Colonic mucosa (tissue), 4 donors: ENCODE measurements at regions not wholly inside any gene's neighbourhood (a gene's known extent, or its start where the extent isn't known, plus 50 kb on each side); places are given as distances from the start of the nearest gene placed in this dataset.
A peak's percentile ranks its signal among the peaks of the same experiment; 100 is the strongest.

ENCODE experiments used
- DNase-seq: peaks from one replicate; pipeline ENCODE4 v3.0.0-alpha.2; 2020
- H3K27ac ChIP-seq: fragments of 200-600 bp; one replicate; pipeline ENCODE4 v1.8.0; 2021
- H3K27me3 ChIP-seq: fragments of 200-600 bp; one replicate; pipeline ENCODE4 v1.8.0; 2021
- H3K36me3 ChIP-seq: fragments of 200-600 bp; one replicate; pipeline ENCODE4 v1.8.0; 2021
- H3K4me1 ChIP-seq: fragments of 200-600 bp; one replicate; pipeline ENCODE4 v1.8.0; 2021; ENCODE audit warnings: mild to moderate bottlenecking
- H3K4me3 ChIP-seq: fragments of 200-600 bp; one replicate; pipeline ENCODE4 v1.8.0; 2021
- H3K9ac ChIP-seq, 2 donors: one replicate each; pipeline ENCODE4 v1.7.0; 2013; ENCODE audit warnings: control low read depth in 2 of 2, low read depth in 2 of 2, low read length in 2 of 2
- H3K9me3 ChIP-seq: fragments of 200-600 bp; one replicate; pipeline ENCODE4 v1.8.0; 2021
- CTCF ChIP-seq: fragments of 200-600 bp; IDR thresholded peaks from one replicate; pipeline ENCODE4 v1.8.0; 2022; ENCODE audit warnings: antibody characterized with exemption, mild to moderate bottlenecking
- intact Hi-C: fragments of 100-400 bp; cut with DNase I; formaldehyde crosslinking; loops from one replicate; pipeline ENCODE4 v1.14.1; 2022
- donor health status: healthy.
- donor health status: DM: no; HTN: no; CAD: no.
- donor health status: DM: no; HTN: no; CAD: no.

GRCh38 chr18:47750889-47751423 is 179.5 kb downstream of the SMAD2 start:
- intact Hi-C loops, result loop anchor here (5.0 kb wide), 1 partner anchor 649 kb away; no protein-coding TSS in a partner anchor
- no peaks in the 10 kb centered on the region for H3K9me3 ChIP-seq
- H3K27ac ChIP-seq, result no peak overlapping the region
- no peak overlapping the region for H3K4me3 ChIP-seq
- H3K36me3 ChIP-seq, result no peaks in the 10 kb centered on the region
- no peak overlapping the region for H3K9ac ChIP-seq
- no peak for TF ChIP-seq CTCF
- no peak for DNase-seq
- no peaks in the 10 kb centered on the region for H3K4me1 ChIP-seq
- H3K27me3 ChIP-seq, result no peaks in the 10 kb centered on the region

DNA sequence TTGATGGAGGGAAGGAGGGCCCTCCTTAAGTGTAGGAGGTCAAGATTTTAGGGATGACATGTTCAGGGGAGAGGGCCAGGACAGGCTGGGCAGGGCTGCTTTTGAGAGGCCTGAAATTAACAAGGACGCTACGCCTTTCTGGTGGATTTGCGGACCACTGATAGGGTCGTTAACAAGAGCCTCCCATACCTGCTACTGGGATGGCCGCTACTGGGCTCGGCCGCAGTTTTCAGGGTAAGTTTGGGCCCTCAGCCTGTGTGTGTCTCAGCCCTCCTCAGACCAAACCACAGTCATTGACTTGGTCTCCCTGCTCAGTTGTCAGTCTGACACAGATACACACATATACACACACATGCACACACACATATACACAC is 180.9 kb downstream of the SMAD2 start:
- H3K27ac ChIP-seq, result no peak overlapping the region
- intact Hi-C loops, result loop anchor here (1.0 to 5.0 kb wide), 3 partner anchors 153 to 537 kb away; no protein-coding TSS in a partner anchor
- DNase-seq, result no peak

DNA sequence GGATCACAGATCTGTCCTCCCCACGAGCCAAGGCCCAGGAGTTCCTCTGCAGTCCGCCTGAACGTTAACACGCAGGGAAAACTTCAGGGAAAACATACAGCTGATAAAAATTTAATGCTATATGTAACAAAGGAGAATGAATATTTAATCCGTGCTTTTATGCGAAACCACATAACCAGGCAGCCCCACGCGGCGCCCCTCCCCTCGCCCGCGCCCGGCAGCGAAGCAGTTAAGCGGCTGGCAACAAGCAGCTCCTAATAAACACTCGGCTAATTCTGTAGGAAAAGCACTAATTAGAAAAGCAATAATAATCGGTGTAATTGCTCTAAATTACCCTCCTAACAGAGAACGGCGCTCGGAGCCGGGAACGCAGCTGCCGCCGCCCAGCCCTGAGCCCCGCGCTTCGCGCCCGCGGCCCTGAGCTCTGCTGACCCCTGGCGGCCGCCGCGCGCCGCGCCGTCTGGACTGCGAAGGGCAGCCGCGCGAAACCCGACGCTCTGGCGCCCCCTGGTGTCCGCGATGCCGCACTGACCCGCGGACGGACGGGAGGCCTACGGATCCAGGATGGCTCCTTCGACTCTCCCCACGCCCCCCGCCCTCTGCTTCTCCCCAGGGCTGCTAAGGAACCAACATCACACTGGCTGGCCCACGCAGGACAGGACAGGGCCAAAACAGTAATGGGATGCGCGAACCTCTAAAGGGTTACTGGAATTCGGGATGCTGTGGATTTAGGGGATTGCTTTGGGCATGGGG is 181.4 kb downstream of the SMAD2 start:
- Histone ChIP-seq H3K27me3 (no peaks in the 10 kb centered on the region), H3K4me1 (no peaks in the 10 kb centered on the region), H3K9ac (no peak overlapping the region), H3K27ac (no peak overlapping the region), H3K9me3 (no peaks in the 10 kb centered on the region), H3K36me3 (no peaks in the 10 kb centered on the region), H3K4me3 (no peak overlapping the region)
- peak; percentile 100 for TF ChIP-seq CTCF
- peak; percentile 75 for DNase-seq
- intact Hi-C loops, result loop anchor here (1.0 to 5.0 kb wide), 3 partner anchors 153 to 537 kb away; no protein-coding TSS in a partner anchor

More for the DNA sequence above, 180.9 kb downstream of the SMAD2 start:
- no peak for TF ChIP-seq CTCF
- no peaks in the 10 kb centered on the region for H3K4me1 ChIP-seq
- H3K9ac ChIP-seq, result no peak overlapping the region
- no peaks in the 10 kb centered on the region for H3K27me3 ChIP-seq
- no peaks in the 10 kb centered on the region for H3K36me3 ChIP-seq
- H3K4me3 ChIP-seq, result no peak overlapping the region
- no peaks in the 10 kb centered on the region for H3K9me3 ChIP-seq

- Histone ChIP-seq H3K4me1 (no peaks in the 10 kb centered on the region), H3K36me3 (no peaks in the 10 kb centered on the region), H3K9me3 (no peaks in the 10 kb centered on the region), H3K9ac (no peak overlapping the region), H3K27ac (no peak overlapping the region), H3K27me3 (no peaks in the 10 kb centered on the region), H3K4me3 (no peak overlapping the region)
- DNase-seq, result no peak
- TF ChIP-seq CTCF, result no peak
- intact Hi-C loops, result loop anchor here (5.0 kb wide), 2 partner anchors 351 to 536 kb away; no protein-coding TSS in a partner anchor
These were observed 182.2 kb downstream of the SMAD2 start for GRCh38 chr18:47748093-47748796.

DNA sequence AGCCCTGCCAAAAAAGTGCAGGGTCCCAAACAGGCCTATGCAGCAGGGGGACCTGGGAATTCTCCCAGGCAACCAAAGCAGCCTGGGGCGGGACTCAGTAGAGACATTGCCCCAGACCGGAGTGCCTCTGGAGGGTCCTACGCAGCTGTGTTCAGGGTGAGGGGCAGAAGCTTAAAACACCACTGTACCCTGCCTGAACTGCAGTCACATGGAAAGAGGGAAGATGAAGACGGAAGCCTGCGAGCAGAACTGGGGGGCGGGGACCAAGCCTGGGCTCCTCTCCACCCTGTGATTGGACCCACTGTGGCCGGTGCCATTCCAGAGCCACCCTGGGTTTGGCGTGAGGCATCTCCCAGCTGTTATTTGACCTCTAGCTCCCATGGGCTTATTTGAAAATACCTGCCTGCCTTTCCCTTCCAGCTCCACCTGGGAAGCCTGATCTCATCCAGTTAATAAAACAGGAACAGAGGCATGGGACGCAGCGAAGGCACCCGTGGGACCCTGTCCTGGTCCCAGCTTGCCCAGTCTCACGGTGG is 183.1 kb downstream of the SMAD2 start:
- H3K27me3 ChIP-seq, result no peaks in the 10 kb centered on the region
- no peaks in the 10 kb centered on the region for H3K9me3 ChIP-seq
- no peaks in the 10 kb centered on the region for H3K4me1 ChIP-seq
- no peak overlapping the region for H3K4me3 ChIP-seq
- H3K9ac ChIP-seq, result no peak overlapping the region
- intact Hi-C loops, result loop anchor here (5.0 kb wide), 2 partner anchors 350 to 535 kb away; no protein-coding TSS in a partner anchor
- H3K36me3 ChIP-seq, result no peaks in the 10 kb centered on the region
- no peak overlapping the region for H3K27ac ChIP-seq
- DNase-seq, result no peak
- no peak for TF ChIP-seq CTCF
